LNCAP (cell line): ENCODE measurements at regions not wholly inside any gene's neighbourhood (a gene's known extent, or its start where the extent isn't known, plus 50 kb on each side); places are given as distances from the start of the nearest gene placed in this dataset.

Experiments
- TF ChIP-seq, protein P1 (sequence below): fragments of 450-650 bp; IDR thresholded peaks from 2 replicates; pipeline ENCODE4 v1.5.1; 2017; ENCODE audit warnings: mild to moderate bottlenecking

DNA sequence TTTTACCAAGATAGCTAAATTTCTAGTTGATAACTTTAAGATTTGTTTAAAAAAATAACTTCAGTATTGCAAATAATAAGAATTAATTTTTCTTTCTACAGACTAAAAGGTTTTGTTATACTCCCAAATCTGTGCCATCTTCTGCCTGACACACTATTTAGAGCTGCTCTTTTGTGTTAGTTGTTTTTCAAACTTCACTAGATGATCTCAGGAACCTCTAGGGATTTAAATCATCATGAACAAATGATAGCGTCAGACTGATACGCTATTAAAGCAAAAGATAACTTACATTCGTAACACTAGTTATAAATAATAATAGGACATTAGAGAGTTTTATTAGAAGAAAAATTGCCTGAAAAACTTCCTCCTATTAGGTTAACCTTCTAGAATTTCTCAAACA is 243.1 kb upstream of the CXADR start:
- TF ChIP-seq, protein P1, sequence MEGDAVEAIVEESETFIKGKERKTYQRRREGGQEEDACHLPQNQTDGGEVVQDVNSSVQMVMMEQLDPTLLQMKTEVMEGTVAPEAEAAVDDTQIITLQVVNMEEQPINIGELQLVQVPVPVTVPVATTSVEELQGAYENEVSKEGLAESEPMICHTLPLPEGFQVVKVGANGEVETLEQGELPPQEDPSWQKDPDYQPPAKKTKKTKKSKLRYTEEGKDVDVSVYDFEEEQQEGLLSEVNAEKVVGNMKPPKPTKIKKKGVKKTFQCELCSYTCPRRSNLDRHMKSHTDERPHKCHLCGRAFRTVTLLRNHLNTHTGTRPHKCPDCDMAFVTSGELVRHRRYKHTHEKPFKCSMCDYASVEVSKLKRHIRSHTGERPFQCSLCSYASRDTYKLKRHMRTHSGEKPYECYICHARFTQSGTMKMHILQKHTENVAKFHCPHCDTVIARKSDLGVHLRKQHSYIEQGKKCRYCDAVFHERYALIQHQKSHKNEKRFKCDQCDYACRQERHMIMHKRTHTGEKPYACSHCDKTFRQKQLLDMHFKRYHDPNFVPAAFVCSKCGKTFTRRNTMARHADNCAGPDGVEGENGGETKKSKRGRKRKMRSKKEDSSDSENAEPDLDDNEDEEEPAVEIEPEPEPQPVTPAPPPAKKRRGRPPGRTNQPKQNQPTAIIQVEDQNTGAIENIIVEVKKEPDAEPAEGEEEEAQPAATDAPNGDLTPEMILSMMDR = no peak

DNA sequence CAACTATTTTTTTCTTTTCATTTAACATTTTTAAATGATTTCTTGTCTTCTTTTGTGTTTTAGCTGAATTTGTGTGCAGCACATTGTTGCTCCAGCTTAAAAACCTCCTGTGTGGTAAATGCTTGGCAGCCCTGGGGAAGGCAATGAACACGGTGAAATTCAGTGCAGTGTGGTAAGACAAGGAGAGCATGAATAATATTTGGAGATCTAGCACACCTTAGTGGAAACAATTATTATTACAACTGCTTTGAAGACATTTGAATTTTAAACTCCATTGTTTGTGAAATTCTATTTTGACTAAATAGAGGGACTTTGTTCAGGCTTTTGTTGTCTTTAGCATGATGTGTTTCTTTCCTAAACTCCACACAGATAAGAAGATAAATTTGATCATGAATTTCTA is 242.6 kb upstream of the CXADR start:
- TF ChIP-seq, protein P1 = peak; percentile 55

DNA sequence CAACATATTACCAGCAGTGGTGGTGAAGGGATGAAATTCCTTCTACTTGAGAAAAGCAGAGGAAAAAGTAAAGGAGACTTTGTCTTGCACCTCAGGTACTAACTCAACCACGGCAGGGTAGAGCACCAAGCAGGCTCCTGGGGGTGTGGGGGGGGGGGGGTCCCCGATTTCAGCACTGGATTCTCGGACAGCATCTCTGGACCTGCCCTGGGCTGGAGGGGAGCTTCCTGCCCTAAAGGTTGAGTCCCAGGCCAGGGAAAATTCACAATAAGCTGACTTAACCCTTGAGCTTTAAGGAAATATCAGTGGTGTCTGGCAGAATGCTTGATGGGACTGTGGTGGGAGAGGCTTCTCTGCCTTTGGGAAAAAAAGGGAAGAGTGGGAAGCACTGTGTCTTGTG is 233.2 kb upstream of the CXADR start:
- TF ChIP-seq, protein P1 = no peak

DNA sequence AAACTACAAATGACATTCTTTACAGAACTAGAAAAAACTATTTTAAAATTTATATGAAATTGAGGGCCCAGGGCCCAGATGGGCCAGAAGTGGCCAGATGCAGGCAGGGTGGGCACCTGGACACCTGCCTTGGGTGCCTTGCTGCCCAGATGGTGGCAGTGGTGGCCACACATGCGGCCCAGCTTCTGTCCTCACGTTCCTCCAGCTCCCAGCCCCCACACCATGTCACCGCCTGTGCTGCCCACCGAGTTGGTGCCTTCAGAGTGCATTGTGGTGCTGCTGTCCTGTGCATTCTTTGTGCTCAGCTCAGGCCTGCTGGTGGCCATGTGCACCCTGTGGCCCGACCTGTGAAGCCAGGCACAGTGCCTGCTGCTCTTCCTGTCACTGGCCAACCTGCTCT is 216.8 kb upstream of the CXADR start:
- TF ChIP-seq, protein P1 = no peak

DNA sequence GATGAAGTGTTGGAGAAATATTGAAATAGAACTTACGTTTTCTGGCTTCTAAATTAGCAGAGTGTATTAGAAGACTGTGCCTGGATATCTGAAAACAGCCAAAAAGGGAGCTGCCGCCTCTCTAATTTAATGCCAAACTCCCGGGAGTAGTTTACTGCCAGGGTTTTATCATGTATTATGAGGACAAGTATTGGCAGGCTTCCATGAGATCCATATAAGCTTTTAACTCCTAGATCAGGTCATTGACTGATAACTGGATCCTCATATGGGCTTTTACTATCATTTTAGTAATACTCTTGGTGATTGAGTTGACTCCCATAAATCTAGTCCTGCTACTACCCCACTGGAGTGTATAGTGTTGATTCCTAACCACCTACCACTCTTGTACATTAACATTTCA is 178.4 kb upstream of the CXADR start:
- TF ChIP-seq, protein P1 = no peak

DNA sequence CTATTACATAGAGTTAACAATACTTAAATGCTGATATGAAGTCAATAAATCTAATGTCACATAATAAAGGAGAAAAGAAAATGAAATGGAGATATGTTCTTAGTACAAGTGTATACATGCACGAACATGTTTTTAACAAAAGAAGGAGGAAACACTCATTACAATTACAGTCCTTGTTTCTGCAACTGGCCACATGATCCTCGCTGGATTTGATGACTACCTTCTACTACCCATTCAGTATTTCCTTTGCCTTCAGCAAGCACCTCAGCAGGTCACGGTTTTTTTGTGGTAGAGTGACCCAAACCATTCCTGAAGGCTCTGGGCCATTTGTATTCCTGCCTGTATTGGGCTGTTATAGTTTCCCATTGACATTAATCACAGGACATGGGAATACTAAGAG is 172.8 kb upstream of the CXADR start:
- TF ChIP-seq, protein P1 = no peak

DNA sequence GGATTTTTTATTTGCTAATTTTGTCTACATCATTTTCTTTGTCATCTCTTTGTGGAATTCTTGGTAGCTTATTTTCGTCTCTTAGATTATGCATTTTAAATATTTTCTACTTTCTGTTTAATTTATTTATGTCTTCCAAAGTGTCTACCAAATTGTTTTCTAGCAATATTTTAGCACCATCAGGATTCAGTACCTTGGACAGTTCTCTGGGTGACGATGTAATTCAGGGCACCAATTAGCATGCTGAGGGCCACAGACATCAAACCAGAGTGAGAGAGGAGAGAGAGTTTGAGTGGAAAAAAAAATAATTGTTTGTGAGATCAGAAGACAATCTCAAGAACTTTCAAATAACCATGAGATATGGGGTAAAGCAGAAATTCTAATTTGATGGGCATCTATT is 169.8 kb upstream of the CXADR start:
- TF ChIP-seq, protein P1 = no peak

DNA sequence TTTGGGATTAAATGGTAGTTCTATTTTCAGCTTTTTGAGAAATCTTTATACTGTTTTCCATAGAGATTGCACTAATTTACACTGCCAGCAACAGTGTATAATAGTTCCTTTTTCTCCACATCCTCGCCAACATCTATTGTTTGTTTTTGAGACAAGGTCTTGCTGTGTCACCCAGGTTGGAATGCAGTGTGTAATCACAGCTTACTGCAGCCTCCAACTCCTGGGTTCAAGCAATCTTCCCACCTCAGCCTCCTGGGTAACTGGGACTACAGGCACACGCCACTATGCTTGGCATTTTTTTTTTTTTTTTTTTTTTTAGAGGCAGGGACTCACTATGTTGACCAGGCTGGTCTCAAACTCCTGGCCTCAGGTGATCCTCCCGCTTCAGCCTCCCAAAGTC is 164.5 kb upstream of the CXADR start:
- TF ChIP-seq, protein P1 = no peak
